ENCODE measurements at regions not wholly inside any gene's neighbourhood (a gene's known extent, or its start where the extent isn't known, plus 50 kb on each side); places are given as distances from the start of the nearest gene placed in this dataset.

GRCh38 chr6:141313986-141314385 lies 818.7 kb upstream of the GJE1 start:
- DNase-seq (ENCODE audit: low read depth in 2 of 2) = no peak

GRCh38 chr6:141309295-141309694 lies 823.4 kb upstream of the GJE1 start:
- DNase-seq (ENCODE audit: low read depth in 2 of 2) = no peak

DNA sequence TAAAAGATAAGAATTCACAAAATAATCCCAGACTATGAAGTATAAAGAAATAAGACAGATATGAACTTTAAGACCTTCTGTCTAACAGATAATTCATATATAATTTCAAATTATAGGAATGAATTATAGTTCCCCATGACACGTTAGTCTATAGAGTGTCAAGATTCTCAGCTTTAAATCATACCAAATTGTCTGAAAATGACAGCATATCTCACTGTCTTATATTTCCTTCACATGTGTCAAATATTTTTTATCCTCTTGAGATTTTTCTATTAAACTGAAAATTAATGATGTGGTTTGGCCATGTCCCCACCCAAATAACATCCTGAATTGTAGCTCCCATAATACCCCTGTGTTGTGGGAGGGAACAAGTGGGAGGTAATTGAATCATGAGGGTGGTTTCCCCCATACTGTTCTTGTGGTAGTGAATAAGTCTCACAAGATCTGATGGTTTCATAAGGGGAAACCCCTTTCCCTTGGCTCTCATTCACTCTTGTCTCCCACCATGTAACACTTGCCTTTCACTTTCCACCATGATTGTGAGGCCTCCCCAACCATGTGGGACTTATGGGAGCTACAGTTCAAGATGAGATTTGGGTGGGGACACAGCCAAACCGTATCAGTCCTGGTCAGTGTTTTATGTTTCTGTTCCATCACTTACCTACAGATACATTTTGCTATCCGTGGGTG lies 825.3 kb upstream of the GJE1 start:
- no peak for DNase-seq (ENCODE audit: low read depth in 2 of 2)

GRCh38 chr6:141303907-141304306 lies 828.8 kb upstream of the GJE1 start:
- no peak for DNase-seq (ENCODE audit: low read depth in 2 of 2)

DNA sequence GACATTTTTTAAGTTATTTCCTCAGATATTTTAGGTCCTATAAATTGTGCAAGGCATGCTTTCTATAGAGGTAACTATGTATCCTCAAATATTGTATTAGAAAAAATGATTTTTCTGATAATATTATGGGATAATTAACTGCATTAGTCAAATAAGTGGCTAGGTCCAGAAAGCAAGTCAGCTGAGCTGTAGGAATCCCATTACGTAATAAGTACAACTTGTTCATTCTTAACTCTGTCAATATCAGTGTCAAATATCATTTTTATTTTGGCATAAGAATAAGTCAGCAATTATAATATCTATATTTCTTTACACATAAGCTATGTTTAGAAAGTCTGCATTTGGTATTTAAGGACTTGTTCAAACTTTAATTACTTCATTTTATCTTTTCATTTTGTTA lies 830.9 kb upstream of the GJE1 start:
- DNase-seq (ENCODE audit: low read depth in 2 of 2) = no peak

DNA sequence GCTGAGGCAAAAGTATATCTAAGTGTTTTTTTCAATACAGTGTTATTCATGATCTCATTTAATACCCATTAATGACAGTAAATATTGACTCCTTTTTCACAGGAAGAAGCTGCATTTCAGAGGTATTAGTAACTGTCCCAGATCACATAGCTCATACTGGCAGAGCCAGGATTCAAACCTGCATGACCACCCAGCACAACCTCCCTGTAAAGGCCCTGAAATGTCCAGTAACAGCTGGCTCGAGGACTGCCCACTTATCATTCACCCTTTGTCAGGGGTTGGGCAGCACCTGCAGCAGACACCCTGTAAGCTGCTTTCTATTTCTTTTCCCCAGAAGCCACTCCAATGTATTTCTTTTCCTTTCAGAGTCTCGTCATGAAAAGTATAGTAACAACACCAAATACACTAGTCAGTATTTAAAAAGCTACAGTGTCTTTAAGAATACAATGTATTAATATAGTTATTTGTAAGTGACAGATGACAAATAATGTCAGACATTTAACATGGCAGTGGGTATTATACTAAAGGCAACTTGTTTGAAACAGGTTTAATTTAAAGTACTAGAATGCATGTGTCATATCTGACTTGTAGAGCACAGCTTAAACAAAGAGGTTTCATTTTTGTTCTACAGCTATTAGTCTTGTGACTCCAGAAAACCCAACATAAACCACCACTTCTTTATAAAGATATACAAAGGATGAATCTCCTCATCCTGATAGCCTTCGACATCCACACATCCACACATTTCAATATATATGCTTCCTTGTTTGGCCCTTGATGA lies 841.6 kb upstream of the GJE1 start:
- no peak for DNase-seq (ENCODE audit: low read depth in 2 of 2)

GRCh38 chr6:141288947-141289346 lies 843.8 kb upstream of the GJE1 start:
- no peak for DNase-seq (ENCODE audit: low read depth in 2 of 2)

DNA sequence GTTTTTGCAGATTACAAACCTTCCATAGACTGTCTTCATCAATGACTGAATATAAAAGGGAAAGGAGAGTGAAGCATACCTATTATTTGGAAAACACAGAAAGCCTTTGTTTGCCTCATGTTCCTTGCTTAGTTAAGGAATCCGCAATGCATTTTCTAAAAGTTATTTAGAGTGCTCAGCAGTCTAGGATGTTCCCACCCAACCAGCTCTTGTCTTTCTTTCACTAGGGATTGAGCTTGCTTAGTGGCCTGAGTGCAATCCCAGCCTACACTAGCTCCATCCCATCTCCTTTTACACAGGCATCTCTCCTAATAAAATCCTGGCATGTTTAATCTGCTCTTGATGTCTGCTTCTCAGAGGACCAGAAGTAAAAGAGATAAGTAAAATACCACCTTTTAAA lies 850.5 kb upstream of the GJE1 start:
- DNase-seq (ENCODE audit: low read depth in 2 of 2) = no peak

- no peak for DNase-seq (ENCODE audit: low read depth in 2 of 2)
These were observed 863.0 kb upstream of the GJE1 start for GRCh38 chr6:141269684-141270083.

- no peak for DNase-seq (ENCODE audit: low read depth in 2 of 2)
These were observed 865.3 kb upstream of the GJE1 start for GRCh38 chr6:141267420-141267819.

GRCh38 chr6:141265756-141266623 lies 866.7 kb upstream of the GJE1 start:
- no peak for DNase-seq (ENCODE audit: low read depth in 2 of 2)

GRCh38 chr6:141264101-141264500 lies 868.6 kb upstream of the GJE1 start:
- DNase-seq (ENCODE audit: low read depth in 2 of 2) = no peak

GRCh38 chr6:141261672-141262060 lies 871.1 kb upstream of the GJE1 start:
- no peak for DNase-seq (ENCODE audit: low read depth in 2 of 2)

DNA sequence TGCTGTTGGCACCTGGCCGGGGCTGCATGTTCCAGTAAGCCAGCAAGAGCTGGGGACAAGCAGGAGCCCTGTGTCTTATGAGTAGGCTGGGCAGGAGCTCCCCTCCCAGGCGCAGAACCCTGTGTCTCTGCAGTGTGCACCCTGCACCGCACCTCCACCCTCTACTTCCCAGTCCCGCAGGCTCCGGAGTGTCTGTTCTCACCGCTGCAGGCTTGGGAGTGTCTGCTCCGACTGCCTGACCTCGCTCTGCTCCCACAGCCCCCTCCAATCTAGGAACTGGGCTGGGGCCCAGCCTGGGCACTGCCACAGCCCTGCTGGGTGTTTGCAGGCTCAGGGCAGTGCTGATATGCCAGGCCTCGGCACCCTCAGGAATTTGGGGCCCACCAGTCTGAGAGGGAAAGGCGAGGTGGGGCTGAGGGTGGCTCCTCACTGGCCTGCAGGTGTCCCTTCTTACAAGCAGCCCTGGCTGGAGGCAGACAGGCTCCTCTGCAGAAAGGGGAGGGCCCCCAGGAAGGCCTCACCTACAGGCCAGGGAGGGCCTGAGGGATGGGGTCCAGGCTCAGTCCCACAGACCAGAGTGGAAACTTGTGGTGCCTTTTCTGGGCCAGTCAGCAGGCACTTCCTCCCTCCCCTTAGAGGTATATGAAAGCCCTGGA lies 871.6 kb upstream of the GJE1 start:
- no peak for DNase-seq (ENCODE audit: low read depth in 2 of 2)

GRCh38 chr6:141260627-141261015 lies 872.1 kb upstream of the GJE1 start:
- DNase-seq (ENCODE audit: low read depth in 2 of 2) = no peak

DNA sequence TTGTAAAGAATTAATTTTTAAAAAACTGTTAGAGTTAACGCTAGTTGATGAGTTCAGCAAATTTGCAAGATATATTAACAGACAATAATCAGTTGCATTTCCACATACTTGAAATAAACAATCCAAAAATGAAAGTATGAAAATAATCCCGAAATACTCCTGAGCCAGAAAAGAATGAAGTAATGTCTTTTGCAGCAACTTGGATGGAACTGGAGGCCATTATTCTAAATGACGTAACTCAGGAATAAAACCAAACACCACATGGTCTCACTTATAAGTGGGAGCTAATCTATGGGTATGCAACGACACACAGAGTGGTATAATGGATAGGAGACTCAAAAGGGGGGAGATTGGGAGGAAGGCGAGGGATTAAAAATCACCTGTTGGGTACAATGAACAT lies 872.9 kb upstream of the GJE1 start:
- no peak for DNase-seq (ENCODE audit: low read depth in 2 of 2)

- no peak for DNase-seq (ENCODE audit: low read depth in 2 of 2)
These were observed 873.6 kb upstream of the GJE1 start for GRCh38 chr6:141259091-141259490.

GRCh38 chr6:141258516-141258915 lies 874.2 kb upstream of the GJE1 start:
- DNase-seq (ENCODE audit: low read depth in 2 of 2) = no peak

GRCh38 chr6:141254336-141254735 lies 878.4 kb upstream of the GJE1 start:
- no peak for DNase-seq (ENCODE audit: low read depth in 2 of 2)

GRCh38 chr6:141252828-141253608 lies 879.7 kb upstream of the GJE1 start:
- DNase-seq (ENCODE audit: low read depth in 2 of 2) = no peak

- DNase-seq (ENCODE audit: low read depth in 2 of 2) = no peak
These were observed 881.4 kb upstream of the GJE1 start for GRCh38 chr6:141251286-141251685.

All from stimulated activated CD8-positive, alpha-beta memory T cell treated with anti-CD3 and anti-CD28 coated beads, Interleukin-7, amount 100 ng/mL, for 4 hours (primary cell).